ENCODE measurements at regions not wholly inside any gene's neighbourhood (a gene's known extent, or its start where the extent isn't known, plus 50 kb on each side); places are given as distances from the start of the nearest gene placed in this dataset.

DNA sequence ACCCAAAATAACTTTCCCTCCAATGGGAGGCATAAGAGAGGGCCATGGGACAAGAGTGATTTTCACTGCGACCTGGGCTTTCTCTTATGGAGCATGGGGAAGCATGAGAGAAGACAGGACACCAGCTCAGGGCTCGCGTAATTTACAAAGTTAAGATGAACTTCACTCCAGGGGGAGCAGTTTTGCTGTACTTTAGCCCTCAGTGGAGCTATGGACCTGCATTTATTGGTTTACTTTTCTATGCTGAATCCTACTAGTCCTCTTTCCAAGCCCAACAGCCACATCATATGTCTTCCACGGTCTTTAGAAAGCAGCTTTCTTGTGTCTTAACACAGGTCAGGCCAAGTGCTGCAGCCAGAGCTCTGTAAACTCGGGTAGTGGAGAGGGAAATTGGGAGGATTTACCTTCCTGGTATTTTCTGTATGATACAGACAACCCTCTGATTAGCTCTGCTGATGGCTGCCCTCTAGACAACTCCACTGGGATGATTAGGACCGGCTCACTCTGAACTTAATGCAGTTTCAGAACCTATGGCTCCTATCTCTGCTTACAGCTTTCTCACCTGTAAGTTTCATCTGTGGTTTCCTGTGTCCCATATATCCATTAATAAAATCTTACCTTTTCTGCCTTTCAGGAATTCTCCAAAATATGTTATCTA lies 581.0 kb upstream of the RORB start:
- TF ChIP-seq, protein P1, sequence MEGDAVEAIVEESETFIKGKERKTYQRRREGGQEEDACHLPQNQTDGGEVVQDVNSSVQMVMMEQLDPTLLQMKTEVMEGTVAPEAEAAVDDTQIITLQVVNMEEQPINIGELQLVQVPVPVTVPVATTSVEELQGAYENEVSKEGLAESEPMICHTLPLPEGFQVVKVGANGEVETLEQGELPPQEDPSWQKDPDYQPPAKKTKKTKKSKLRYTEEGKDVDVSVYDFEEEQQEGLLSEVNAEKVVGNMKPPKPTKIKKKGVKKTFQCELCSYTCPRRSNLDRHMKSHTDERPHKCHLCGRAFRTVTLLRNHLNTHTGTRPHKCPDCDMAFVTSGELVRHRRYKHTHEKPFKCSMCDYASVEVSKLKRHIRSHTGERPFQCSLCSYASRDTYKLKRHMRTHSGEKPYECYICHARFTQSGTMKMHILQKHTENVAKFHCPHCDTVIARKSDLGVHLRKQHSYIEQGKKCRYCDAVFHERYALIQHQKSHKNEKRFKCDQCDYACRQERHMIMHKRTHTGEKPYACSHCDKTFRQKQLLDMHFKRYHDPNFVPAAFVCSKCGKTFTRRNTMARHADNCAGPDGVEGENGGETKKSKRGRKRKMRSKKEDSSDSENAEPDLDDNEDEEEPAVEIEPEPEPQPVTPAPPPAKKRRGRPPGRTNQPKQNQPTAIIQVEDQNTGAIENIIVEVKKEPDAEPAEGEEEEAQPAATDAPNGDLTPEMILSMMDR (IDR thresholded peaks at IDR 0.05) = peak in 1 of 12 donors; percentile 3
- no peak for TF ChIP-seq POLR2A (IDR thresholded peaks at IDR 0.05)

Data from heart left ventricle (tissue), 13 donors.